H1 (cell line): ENCODE measurements at regions not wholly inside any gene's neighbourhood (a gene's known extent, or its start where the extent isn't known, plus 50 kb on each side); places are given as distances from the start of the nearest gene placed in this dataset.

Source experiments
- CTBP2 ChIP-seq: IDR thresholded peaks from 2 replicates; pipeline ENCODE4 v1.7.0; 2011; ENCODE audit warnings: borderline replicate concordance, mild to moderate bottlenecking, moderate library complexity, mixed read lengths, low read length; ENCODE audit not compliant: insufficient read depth, insufficient read length
- SAP30 ChIP-seq: fragments of 300-600 bp; sonication (generic); IDR thresholded peaks from 2 replicates; pipeline ENCODE4 v1.7.1; 2012; ENCODE audit warnings: low read length, moderate library complexity, mild to moderate bottlenecking, inconsistent platforms; ENCODE audit not compliant: insufficient read depth, insufficient replicate concordance

DNA sequence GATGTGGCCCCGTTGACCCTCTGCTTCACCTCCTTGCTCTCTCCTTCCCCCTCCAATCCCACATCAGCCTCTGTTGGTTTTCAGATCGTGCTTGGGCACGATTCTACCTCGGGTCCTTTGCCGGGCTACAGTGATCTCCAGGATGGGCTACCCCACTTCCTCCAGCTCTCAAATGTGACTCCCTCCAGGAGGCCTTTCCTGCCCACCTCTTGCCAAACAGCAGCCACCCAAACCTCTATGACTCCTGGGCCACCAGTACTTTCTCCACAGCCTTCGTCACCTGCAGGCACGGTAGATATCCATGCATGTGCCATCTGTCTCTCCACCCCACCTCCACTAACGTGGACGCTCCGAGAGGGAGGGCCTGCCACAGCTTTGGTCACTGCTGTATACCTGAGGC lies 55.9 kb upstream of the NXT1 start (continued):
- TF ChIP-seq SAP30 (no peak), CTBP2 (no peak)
